GM12878 (cell line): ENCODE measurements at regions not wholly inside any gene's neighbourhood (a gene's known extent, or its start where the extent isn't known, plus 50 kb on each side); places are given as distances from the start of the nearest gene placed in this dataset.

Experiments used
- ATAC-seq: fragments of 200-7000 bp; cut with Tn5 transposase; 3 replicates; pipeline ENCODE4 v1.9.1; 2020; ENCODE audit warnings: mild to moderate bottlenecking, moderate library complexity
- BruUV-seq: library from RNA; stranded (reverse); fragments of 400-500 nt; replicated peaks from 2 replicates; lab custom pipeline; 2021; lab: Mats Ljungman, UMichigan
- CTCF ChIA-PET: fragments of 300-600 bp; sonication (Branson Sonifier 250); formaldehyde crosslinking; extraction: SDS; loops from one replicate; lab custom pipeline; 2021; ENCODE audit warnings: inconsistent platforms; lab: Yijun Ruan, JAX
- POLR2A ChIA-PET: fragments of 350-600 bp; formaldehyde crosslinking; extraction: SDS; loops from one replicate; lab custom pipeline; 2021; ENCODE audit warnings: inconsistent platforms; lab: Charles Lee
- RAD21 ChIA-PET: fragments of 300-600 bp; sonication (Branson Sonifier 250); formaldehyde crosslinking; loops from one replicate; lab custom pipeline; 2023; ENCODE audit warnings: antibody characterized with exemption; ENCODE audit not compliant: unreplicated experiment; lab: Charles Lee
- SMC1A ChIA-PET: fragments of 300-600 bp; sonication (Branson Sonifier 250); formaldehyde crosslinking; loops from one replicate; lab custom pipeline; 2023; ENCODE audit not compliant: unreplicated experiment, uncharacterized antibody; lab: Charles Lee
- DNase-seq: peaks from one replicate; pipeline ENCODE4 v3.0.0-alpha.2; 2011; ENCODE audit warnings: low read depth, low spot score
- FAIRE-seq: peaks from 3 replicates; lab custom pipeline; 2011; peaks lifted over from hg19 to GRCh38; lab: Jason Lieb, UNC
- H2AFZ ChIP-seq: 2 replicates; pipeline ENCODE4 v1.6.0; 2011; ENCODE audit warnings: low read depth, low read length, control low read depth; ENCODE audit not compliant: control insufficient read depth
- H3K27ac ChIP-seq: 2 replicates; pipeline ENCODE4 v1.5.1; 2011; ENCODE audit warnings: control low read depth; ENCODE audit not compliant: control insufficient read depth, insufficient read depth
- H3K27me3 ChIP-seq, 2 experiments: replicated peaks in 1 of 2; 2 replicates each; pipeline versions ENCODE4 v1.6.0 to v1.6.1; 2011; ENCODE audit warnings: low read length in 1 of 2; ENCODE audit not compliant: control insufficient read depth in 2 of 2, insufficient read depth in 2 of 2
- H3K36me3 ChIP-seq, 2 experiments: 2 replicates each; pipeline ENCODE4 v1.5.1; 2011; ENCODE audit warnings: low read length in 1 of 2; ENCODE audit not compliant: control insufficient read depth in 2 of 2, insufficient read depth in 2 of 2
- H3K4me1 ChIP-seq: 2 replicates; pipeline ENCODE4 v1.6.1; 2011; ENCODE audit warnings: mild to moderate bottlenecking, low read length, moderate library complexity, mixed read lengths; ENCODE audit not compliant: control insufficient read depth, insufficient read depth
- H3K4me2 ChIP-seq: 2 replicates; pipeline ENCODE4 v1.6.0; 2011; ENCODE audit warnings: control low read depth; ENCODE audit not compliant: control insufficient read depth, insufficient read depth
- H3K4me3 ChIP-seq: fragments of 200-600 bp; sonication (generic); 2 replicates; pipeline ENCODE4 v1.5.1; 2016
- H3K79me2 ChIP-seq: 2 replicates; pipeline ENCODE4 v1.6.0; 2011; ENCODE audit warnings: low read length; ENCODE audit not compliant: control insufficient read depth, insufficient read depth
- H3K9ac ChIP-seq: 2 replicates; pipeline ENCODE4 v1.8.0; 2011; ENCODE audit warnings: low read length, control low read depth, mixed read lengths; ENCODE audit not compliant: control insufficient read depth, insufficient read depth
- H3K9me3 ChIP-seq: replicated peaks from 3 replicates; pipeline ENCODE4 v1.5.1; 2011; ENCODE audit warnings: mild to moderate bottlenecking, low read length; ENCODE audit not compliant: control insufficient read depth, insufficient read depth
- H4K20me1 ChIP-seq: 2 replicates; pipeline ENCODE4 v1.6.0; 2011; ENCODE audit not compliant: control insufficient read depth, insufficient read depth
- ASH2L ChIP-seq: fragments of 300-600, 200-600 bp; sonication (generic); IDR thresholded peaks from 2 replicates; pipeline ENCODE4 v1.6.1; 2017; ENCODE audit warnings: low read depth, mild to moderate bottlenecking, borderline replicate concordance
- BRCA1 ChIP-seq: IDR thresholded peaks from 2 replicates; pipeline ENCODE4 v1.6.1; 2011; ENCODE audit warnings: low read depth, low read length, improper control_type of control experiment
- CREB1 ChIP-seq: IDR thresholded peaks from 2 replicates; pipeline ENCODE4 v1.6.1; 2012; ENCODE audit warnings: low read depth, mild to moderate bottlenecking, inconsistent platforms
- EGR1 ChIP-seq, 2 experiments: IDR thresholded peaks; 1 replicate in 1 of 2; 2 replicates in 1 of 2; pipeline ENCODE4 v1.6.1; 2011 to 2012; ENCODE audit warnings: low read depth in 2 of 2, low read length in 2 of 2, borderline replicate concordance in 1 of 2, mild to moderate bottlenecking in 1 of 2, moderate library complexity in 1 of 2
- IKZF1 ChIP-seq: fragments of 450-650 bp; conservative IDR thresholded peaks from 2 replicates; pipeline ENCODE4 v1.6.1; 2017; ENCODE audit warnings: antibody characterized with exemption, mild to moderate bottlenecking
- MTA3 ChIP-seq: IDR thresholded peaks from 2 replicates; pipeline ENCODE4 v1.6.1; 2012; ENCODE audit warnings: low read length, inconsistent platforms, borderline replicate concordance
- POLR2AphosphoS2 ChIP-seq: IDR thresholded peaks from 2 replicates; pipeline ENCODE4 v1.6.1; 2011; ENCODE audit warnings: low read depth, mild to moderate bottlenecking, low read length, improper control_type of control experiment, moderate library complexity
- RAD21 ChIP-seq: IDR thresholded peaks from 2 replicates; pipeline ENCODE4 v1.6.1; 2011; ENCODE audit warnings: mild to moderate bottlenecking, low read depth, low read length, moderate library complexity; ENCODE audit not compliant: insufficient read depth
- RAD51 ChIP-seq: fragments of 450-650 bp; IDR thresholded peaks from 2 replicates; pipeline ENCODE4 v1.6.1; 2016; ENCODE audit warnings: moderate library complexity, mild to moderate bottlenecking, inconsistent platforms
- RUNX3 ChIP-seq: IDR thresholded peaks from 2 replicates; pipeline ENCODE4 v1.6.1; 2012; ENCODE audit warnings: low read length, inconsistent platforms
- SIX5 ChIP-seq: IDR thresholded peaks from 2 replicates; pipeline ENCODE4 v1.6.1; 2011; ENCODE audit warnings: mild to moderate bottlenecking, low read depth, low read length, moderate library complexity; ENCODE audit not compliant: severe bottlenecking
- SMARCA5 ChIP-seq: fragments of 450-650 bp; IDR thresholded peaks from 2 replicates; pipeline ENCODE4 v1.6.1; 2017; ENCODE audit warnings: mild to moderate bottlenecking
- SPI1 ChIP-seq: IDR thresholded peaks from 2 replicates; pipeline ENCODE4 v1.6.1; 2011; ENCODE audit warnings: low read depth, mild to moderate bottlenecking, low read length, moderate library complexity, borderline replicate concordance; ENCODE audit not compliant: insufficient read depth
- SREBF2 ChIP-seq: IDR thresholded peaks from 2 replicates; pipeline ENCODE4 v1.6.1; 2012; ENCODE audit warnings: mild to moderate bottlenecking, low read length
- STAT3 ChIP-seq: IDR thresholded peaks from 2 replicates; pipeline ENCODE4 v1.6.1; 2011; ENCODE audit warnings: low read depth, low read length, improper control_type of control experiment
- USF2 ChIP-seq: IDR thresholded peaks from 2 replicates; pipeline ENCODE4 v1.6.1; 2011; ENCODE audit warnings: low read depth, low read length, improper control_type of control experiment, borderline replicate concordance
- ZNF207 ChIP-seq: fragments of 450-650 bp; IDR thresholded peaks from 2 replicates; pipeline ENCODE4 v1.6.1; 2014; ENCODE audit warnings: antibody characterized with exemption, mild to moderate bottlenecking, borderline replicate concordance
- ZNF622 ChIP-seq: fragments of 450-650 bp; IDR thresholded peaks from 2 replicates; pipeline ENCODE4 v1.6.1; 2017; ENCODE audit warnings: mild to moderate bottlenecking, inconsistent platforms
- WGBS: methylation state at CpG from one replicate; pipeline ENCODE4 v1.1.6; 2016; ENCODE audit warnings: low lambda C conversion rate; ENCODE audit not compliant: insufficient replicate concordance, insufficient coverage; ENCODE audit errors: missing lambda C conversion rate; 5-methylcytosine and 5-hydroxymethylcytosine counted together
- in situ Hi-C: fragments of 300-500 bp; cut with MboI; formaldehyde crosslinking; loops from 9 replicates; pipeline ENCODE4 v1.14.3; 2018; ENCODE audit warnings: mixed read lengths
- intact Hi-C: fragments of 100-400 bp; cut with micrococcal nuclease; formaldehyde crosslinking; loops from one replicate; pipeline ENCODE4 v1.14.2; 2022; ENCODE audit not compliant: unreplicated experiment
- TF ChIP-seq, protein P1 (sequence below): fragments of 450-650 bp; formaldehyde crosslinking; IDR thresholded peaks from 2 replicates; pipeline ENCODE4 v1.5.0; 2022; ENCODE audit warnings: mild to moderate bottlenecking, missing genetic modification characterization

DNA sequence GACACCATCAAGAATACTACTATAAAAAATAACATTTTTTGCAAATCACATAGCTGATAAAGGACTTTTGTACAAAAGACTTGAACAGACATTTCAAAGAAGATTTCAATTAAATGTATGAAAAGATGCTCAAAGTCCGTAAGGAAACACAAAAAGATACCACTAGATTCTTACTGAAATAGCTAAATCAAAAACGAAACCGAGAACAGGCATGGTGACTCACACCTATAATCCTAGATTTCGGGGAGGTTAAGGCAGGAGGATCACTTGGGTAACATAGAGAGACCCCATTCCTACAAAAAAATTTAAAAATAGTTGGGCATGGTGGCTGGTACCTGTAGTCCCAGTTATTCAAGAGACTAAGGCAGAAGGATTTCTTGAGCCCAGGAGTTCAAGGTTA lies 520.2 kb upstream of the GRM3 start:
- WGBS = 23% methylated on average over 4 of the region's 4 CpGs
- no peak for ATAC-seq
- RAD21 ChIA-PET = no interaction called here
- Histone ChIP-seq H3K4me2 (no peak overlapping the region), H3K36me3 (no peaks in the 10 kb centered on the region), H3K79me2 (no peaks in the 10 kb centered on the region), H2AFZ (no peak overlapping the region), H3K4me3 (no peak overlapping the region), H3K27ac (no peak overlapping the region), H3K9me3 (no peaks in the 10 kb centered on the region), H3K27me3 (no peaks in the 10 kb centered on the region), H3K4me1 (no peaks in the 10 kb centered on the region), H4K20me1 (no peaks in the 10 kb centered on the region), H3K9ac (no peak overlapping the region)
- SMC1A ChIA-PET = interaction anchor here (0.8 kb wide), 1 partner anchor 13 kb away, joined by 3 read pairs; no protein-coding TSS in a partner anchor
- POLR2A ChIA-PET = no interaction called here
- intact Hi-C loops (no loop called here), in situ Hi-C loops (no loop called here)
- CTCF ChIA-PET = no interaction called here
- no peak for FAIRE-seq
- no peak for DNase-seq
- no TSS peak for BruUV-seq
- TF ChIP-seq ZNF207 (no peak), POLR2AphosphoS2 (no peak), SIX5 (no peak), BRCA1 (no peak), SREBF2 (no peak), CREB1 (no peak), RAD21 (no peak), SPI1 (no peak), SMARCA5 (no peak), ZNF622 (no peak), RAD51 (no peak), RUNX3 (no peak), ASH2L (no peak), EGR1 (IDR thresholded peaks at IDR 0.05; ENCODE audit: borderline replicate concordance in 1 of 2, low read depth in 2 of 2, low read length in 2 of 2) (no peak), MTA3 (no peak), USF2 (no peak), STAT3 (no peak), IKZF1 (no peak)
- TF ChIP-seq, protein P1, sequence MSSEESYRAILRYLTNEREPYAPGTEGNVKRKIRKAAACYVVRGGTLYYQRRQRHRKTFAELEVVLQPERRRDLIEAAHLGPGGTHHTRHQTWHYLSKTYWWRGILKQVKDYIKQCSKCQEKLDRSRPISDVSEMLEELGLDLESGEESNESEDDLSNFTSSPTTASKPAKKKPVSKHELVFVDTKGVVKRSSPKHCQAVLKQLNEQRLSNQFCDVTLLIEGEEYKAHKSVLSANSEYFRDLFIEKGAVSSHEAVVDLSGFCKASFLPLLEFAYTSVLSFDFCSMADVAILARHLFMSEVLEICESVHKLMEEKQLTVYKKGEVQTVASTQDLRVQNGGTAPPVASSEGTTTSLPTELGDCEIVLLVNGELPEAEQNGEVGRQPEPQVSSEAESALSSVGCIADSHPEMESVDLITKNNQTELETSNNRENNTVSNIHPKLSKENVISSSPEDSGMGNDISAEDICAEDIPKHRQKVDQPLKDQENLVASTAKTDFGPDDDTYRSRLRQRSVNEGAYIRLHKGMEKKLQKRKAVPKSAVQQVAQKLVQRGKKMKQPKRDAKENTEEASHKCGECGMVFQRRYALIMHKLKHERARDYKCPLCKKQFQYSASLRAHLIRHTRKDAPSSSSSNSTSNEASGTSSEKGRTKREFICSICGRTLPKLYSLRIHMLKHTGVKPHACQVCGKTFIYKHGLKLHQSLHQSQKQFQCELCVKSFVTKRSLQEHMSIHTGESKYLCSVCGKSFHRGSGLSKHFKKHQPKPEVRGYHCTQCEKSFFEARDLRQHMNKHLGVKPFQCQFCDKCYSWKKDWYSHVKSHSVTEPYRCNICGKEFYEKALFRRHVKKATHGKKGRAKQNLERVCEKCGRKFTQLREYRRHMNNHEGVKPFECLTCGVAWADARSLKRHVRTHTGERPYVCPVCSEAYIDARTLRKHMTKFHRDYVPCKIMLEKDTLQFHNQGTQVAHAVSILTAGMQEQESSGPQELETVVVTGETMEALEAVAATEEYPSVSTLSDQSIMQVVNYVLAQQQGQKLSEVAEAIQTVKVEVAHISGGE (CRISPR knock-in tag) = no peak
